ENCODE measurements at regions not wholly inside any gene's neighbourhood (a gene's known extent, or its start where the extent isn't known, plus 50 kb on each side); places are given as distances from the start of the nearest gene placed in this dataset.

DNA sequence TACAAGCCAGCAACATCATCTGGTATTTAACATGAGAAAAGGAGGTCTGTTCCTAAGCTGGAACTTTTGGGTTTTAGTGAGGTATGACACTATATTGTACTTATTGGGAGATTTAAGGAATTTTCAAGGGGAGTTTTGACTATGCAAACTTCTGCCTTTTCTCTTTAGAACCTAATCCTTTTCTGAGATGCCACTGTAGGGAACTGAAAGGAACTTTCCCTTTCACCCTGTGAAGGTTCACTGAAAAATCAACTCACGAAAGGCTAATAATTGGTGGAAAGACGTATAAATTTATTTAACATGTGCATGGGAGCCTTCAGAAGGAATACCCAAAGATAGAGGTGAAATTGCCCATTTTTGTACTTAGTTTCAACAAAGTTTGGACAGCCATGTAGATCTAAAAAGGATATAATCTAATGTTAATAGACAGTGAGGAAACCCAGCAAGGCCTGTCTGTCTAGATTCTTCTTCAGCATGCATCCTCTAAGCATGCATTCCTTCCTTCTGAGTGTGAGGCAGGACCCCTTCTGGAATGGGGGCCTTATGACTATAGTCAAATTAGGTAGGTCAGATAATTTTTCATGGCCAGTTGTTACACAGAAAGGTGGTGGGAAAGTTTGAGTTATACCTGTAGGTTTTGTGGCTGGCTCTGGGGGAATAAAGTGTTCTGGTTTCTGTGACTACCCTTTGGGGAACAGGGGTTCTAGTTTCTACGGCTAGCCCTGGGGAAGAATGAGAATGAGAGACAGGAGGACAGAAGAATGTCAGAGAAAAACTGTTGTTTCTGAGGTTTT lies 200.3 kb downstream of the C9orf152 start:
- no peak overlapping the region for H2BK15ac ChIP-seq (ENCODE audit: low read depth, low read length)
- no peak overlapping the region for H4K91ac ChIP-seq (ENCODE audit: insufficient read depth, low read depth, low read length)
- H4K5ac ChIP-seq (ENCODE audit: low read depth, low read length): no peak overlapping the region
- H2BK5ac ChIP-seq (ENCODE audit: low read depth, low read length, poor library complexity, severe bottlenecking): no peak overlapping the region
- CTCF ChIA-PET: no interaction called here
- TF ChIP-seq RFX5 (IDR thresholded peaks at IDR 0.05; ENCODE audit: low read depth, low read length) (no peak), FOS (IDR thresholded peaks at IDR 0.05; ENCODE audit: low read depth, low read length) (no peak), CEBPB (IDR thresholded peaks at IDR 0.05; ENCODE audit: low read depth, low read length) (no peak), NFE2L2 (IDR thresholded peaks at IDR 0.05; ENCODE audit: low read depth, low read length) (no peak), CHD1 (IDR thresholded peaks at IDR 0.05; ENCODE audit: low read depth, low read length) (no peak), SMC3 (IDR thresholded peaks at IDR 0.05; ENCODE audit: low read depth, low read length) (no peak), POLR2A (IDR thresholded peaks at IDR 0.05; ENCODE audit: low read depth, low read length) (no peak)
- TF ChIP-seq, protein P1, sequence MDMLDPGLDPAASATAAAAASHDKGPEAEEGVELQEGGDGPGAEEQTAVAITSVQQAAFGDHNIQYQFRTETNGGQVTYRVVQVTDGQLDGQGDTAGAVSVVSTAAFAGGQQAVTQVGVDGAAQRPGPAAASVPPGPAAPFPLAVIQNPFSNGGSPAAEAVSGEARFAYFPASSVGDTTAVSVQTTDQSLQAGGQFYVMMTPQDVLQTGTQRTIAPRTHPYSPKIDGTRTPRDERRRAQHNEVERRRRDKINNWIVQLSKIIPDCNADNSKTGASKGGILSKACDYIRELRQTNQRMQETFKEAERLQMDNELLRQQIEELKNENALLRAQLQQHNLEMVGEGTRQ (IDR thresholded peaks at IDR 0.05; ENCODE audit: low read depth, low read length): no peak
- TF ChIP-seq, protein P2, sequence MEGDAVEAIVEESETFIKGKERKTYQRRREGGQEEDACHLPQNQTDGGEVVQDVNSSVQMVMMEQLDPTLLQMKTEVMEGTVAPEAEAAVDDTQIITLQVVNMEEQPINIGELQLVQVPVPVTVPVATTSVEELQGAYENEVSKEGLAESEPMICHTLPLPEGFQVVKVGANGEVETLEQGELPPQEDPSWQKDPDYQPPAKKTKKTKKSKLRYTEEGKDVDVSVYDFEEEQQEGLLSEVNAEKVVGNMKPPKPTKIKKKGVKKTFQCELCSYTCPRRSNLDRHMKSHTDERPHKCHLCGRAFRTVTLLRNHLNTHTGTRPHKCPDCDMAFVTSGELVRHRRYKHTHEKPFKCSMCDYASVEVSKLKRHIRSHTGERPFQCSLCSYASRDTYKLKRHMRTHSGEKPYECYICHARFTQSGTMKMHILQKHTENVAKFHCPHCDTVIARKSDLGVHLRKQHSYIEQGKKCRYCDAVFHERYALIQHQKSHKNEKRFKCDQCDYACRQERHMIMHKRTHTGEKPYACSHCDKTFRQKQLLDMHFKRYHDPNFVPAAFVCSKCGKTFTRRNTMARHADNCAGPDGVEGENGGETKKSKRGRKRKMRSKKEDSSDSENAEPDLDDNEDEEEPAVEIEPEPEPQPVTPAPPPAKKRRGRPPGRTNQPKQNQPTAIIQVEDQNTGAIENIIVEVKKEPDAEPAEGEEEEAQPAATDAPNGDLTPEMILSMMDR (conservative IDR thresholded peaks at IDR 0.05; ENCODE audit: low read depth, low read length): no peak
- BruUV-seq (replicated peaks): no TSS peak
- 100% methylated on average over 1 of the region's 3 CpGs; no CpG with 5 or more reads in 1 of the 2 experiments for WGBS, 2 experiments (ENCODE audit: extremely low coverage in 2 of 2, insufficient read length in 1 of 2)
- no peak overlapping the region for H3K14ac ChIP-seq (replicated peaks; ENCODE audit: low read depth, low read length)
- no peaks in the 10 kb centered on the region for H3K36me3 ChIP-seq (ENCODE audit: control insufficient read depth, insufficient read depth, low read length)
- no peaks in the 10 kb centered on the region for H3K27me3 ChIP-seq (ENCODE audit: control insufficient read depth, insufficient read depth, low read length)
- POLR2A ChIA-PET (ENCODE audit: unreplicated experiment): no interaction called here
- H2BK120ac ChIP-seq (ENCODE audit: low read depth, low read length): no peak overlapping the region
- peaks cover 3% of the 10 kb centered on the region; the same call in 1 of the 2 replicates for H3K4me1 ChIP-seq (ENCODE audit: control insufficient read depth, insufficient read depth, low read length)
- peak; percentile 81 for ATAC-seq (ENCODE audit: low read depth)
- H2AFZ ChIP-seq (replicated peaks; ENCODE audit: low read length, poor library complexity): no peak overlapping the region
- H3K4me3 ChIP-seq (ENCODE audit: insufficient read depth, low read depth, low read length): no peak overlapping the region
- no peak overlapping the region for H3K56ac ChIP-seq (ENCODE audit: extremely low read depth, insufficient read depth, low read length)
- intact Hi-C loops (cut with micrococcal nuclease) (no loop called here), in situ Hi-C loops (cut with MboI; ENCODE audit: low sequenced_read_pairs) (no loop called here), dilution Hi-C loops (cut with HindIII; ENCODE audit: low sequenced_read_pairs, unreplicated experiment) (no loop called here)
- H3K4me2 ChIP-seq (ENCODE audit: low read depth, low read length): no peak overlapping the region
- H3K4ac ChIP-seq (ENCODE audit: low read depth, low read length): no peak overlapping the region
- H3K9me3 ChIP-seq (ENCODE audit: control insufficient read depth, insufficient read depth, low read length): no peaks in the 10 kb centered on the region
- 0 out of 2 replicates have a peak, but pooled peaks cover 2% of the 10 kb centered on the region for H3K9me1 ChIP-seq (ENCODE audit: insufficient read depth, low read length)
- DNase-seq: peak; percentile 31
- no peak overlapping the region for H2BK20ac ChIP-seq (ENCODE audit: low read depth, low read length)
- H3K79me1 ChIP-seq (ENCODE audit: low read depth in 1 of 2, low read length in 2 of 2): peaks cover 8 to 13% of the 10 kb centered on the region in 2 experiments
- H3K18ac ChIP-seq (ENCODE audit: low read depth, low read length): no peak overlapping the region
- no peak overlapping the region for H2AK9ac ChIP-seq (replicated peaks; ENCODE audit: low read depth, low read length, poor library complexity)
- no peaks in the 10 kb centered on the region for H4K20me1 ChIP-seq (ENCODE audit: insufficient read depth, low read length)
- H3K23ac ChIP-seq (ENCODE audit: low read depth, low read length): no peak overlapping the region
- H2AK5ac ChIP-seq (ENCODE audit: low read depth, low read length): no peak overlapping the region
- H3K9ac ChIP-seq (ENCODE audit: low read depth, low read length): no peak overlapping the region
- H4K8ac ChIP-seq (ENCODE audit: low read depth in 2 of 2, low read length in 2 of 2): no peak overlapping the region
- no peak overlapping the region for H3K27ac ChIP-seq (ENCODE audit: insufficient read depth, low read length)

Data from IMR-90 (cell line).